Retinal pigment epithelial cell (primary cell): ENCODE measurements at regions not wholly inside any gene's neighbourhood (a gene's known extent, or its start where the extent isn't known, plus 50 kb on each side); places are given as distances from the start of the nearest gene placed in this dataset.
A peak's percentile ranks its signal among the peaks of the same experiment; 100 is the strongest.

Experiments used
- DNase-seq: peaks from one replicate; pipeline ENCODE4 v3.0.0-alpha.2; 2010; ENCODE audit warnings: low read depth
- H3K4me3 ChIP-seq: 2 replicates; pipeline ENCODE4 v1.5.1; 2011; ENCODE audit warnings: mild to moderate bottlenecking, low read length, control low read depth, moderate library complexity
- TF ChIP-seq, protein P1 (sequence below): conservative IDR thresholded peaks from 2 replicates; pipeline ENCODE4 v1.5.1; 2011; ENCODE audit warnings: low read depth, low read length, control low read depth, inconsistent platforms

DNA sequence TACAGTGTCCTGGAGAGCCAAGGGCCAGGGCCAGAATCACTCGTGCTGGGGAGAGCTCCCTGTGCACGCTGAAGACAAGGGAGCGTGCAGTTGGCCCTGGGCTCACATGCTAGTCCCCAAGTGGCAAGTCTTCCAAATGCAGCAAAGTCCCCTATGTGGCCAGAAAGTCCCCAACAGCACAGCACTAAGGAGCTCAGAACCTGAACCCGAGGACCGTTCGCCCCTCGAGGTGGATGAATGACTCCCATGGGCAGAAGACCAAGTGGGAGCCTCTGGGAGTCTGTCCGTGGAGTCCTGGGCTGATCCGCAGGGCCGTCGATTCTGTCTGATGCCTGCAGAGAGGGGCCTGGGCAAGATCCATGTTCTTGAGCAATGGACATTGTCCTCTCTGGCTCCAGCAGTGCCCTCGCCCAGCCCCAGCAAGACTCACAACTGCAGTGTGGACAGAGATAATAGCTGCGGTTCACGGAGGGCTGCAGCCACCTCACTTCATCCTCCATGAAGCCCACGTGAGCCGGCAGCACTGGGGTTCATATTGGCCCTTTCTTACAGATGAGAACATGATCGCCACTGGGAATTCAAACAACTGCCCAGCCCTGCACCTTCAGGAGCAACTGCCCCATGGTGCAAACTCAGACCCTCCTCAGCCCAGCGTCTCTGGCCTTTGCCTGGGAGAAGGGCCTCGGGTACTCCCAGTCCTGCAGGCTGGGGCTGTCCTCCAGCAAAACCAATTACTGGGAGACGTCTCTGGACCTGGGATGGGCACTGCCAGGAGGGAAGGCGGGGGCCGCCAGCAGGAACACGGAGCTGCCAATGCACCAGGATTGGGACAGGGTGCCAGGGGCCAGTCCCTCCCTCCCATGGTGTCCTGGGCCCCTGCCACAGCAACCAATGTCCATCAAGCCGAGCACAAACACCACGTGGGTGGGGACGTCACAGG is 243.7 kb downstream of the NPHP4 start:
- TF ChIP-seq, protein P1, sequence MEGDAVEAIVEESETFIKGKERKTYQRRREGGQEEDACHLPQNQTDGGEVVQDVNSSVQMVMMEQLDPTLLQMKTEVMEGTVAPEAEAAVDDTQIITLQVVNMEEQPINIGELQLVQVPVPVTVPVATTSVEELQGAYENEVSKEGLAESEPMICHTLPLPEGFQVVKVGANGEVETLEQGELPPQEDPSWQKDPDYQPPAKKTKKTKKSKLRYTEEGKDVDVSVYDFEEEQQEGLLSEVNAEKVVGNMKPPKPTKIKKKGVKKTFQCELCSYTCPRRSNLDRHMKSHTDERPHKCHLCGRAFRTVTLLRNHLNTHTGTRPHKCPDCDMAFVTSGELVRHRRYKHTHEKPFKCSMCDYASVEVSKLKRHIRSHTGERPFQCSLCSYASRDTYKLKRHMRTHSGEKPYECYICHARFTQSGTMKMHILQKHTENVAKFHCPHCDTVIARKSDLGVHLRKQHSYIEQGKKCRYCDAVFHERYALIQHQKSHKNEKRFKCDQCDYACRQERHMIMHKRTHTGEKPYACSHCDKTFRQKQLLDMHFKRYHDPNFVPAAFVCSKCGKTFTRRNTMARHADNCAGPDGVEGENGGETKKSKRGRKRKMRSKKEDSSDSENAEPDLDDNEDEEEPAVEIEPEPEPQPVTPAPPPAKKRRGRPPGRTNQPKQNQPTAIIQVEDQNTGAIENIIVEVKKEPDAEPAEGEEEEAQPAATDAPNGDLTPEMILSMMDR, result no peak
- DNase-seq, result no peak
- H3K4me3 ChIP-seq, result no peak overlapping the region

DNA sequence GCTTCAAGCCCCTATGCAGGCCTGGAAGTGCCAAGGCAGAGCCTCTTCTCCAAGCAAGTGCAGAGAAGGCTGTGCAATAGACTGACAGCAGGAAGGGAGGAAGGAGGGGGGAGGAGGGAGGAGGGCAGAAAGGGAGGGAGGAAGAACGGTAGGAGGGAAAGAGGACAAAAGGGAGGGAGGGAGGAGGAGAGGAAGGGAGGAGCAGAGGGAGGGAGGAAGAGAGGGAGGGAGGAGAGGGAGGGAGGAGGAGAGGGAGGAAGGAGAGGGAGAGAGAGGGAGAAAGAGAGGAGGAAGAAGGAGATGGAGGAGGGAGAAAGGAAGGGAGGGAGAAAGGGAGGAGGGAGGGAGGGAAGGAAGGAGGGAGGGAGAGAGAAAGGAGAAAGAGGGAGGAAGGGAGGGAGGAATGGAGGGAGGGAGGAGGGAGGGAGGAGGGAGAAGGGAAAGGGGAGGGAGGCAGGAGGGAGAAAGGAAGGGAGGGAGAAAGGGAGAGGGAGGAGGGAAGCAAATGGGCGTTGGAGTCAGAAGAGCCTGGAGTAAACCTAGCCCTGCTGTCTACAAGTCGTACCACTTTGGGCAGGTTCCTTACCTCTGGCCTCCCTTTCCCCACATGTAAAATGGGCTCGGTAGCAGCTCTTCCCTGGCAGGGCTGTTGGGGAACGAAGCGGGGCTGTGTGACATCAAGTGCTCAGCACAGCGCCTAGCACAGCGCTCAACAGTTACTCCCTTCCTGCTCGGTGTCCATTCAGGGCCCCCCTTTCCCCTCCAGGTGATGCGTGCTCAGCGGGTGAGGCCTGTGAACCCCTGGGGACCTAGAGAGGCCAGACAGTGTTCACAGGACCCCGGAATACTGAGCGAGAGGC is 244.6 kb downstream of the NPHP4 start:
- TF ChIP-seq, protein P1, result no peak
- H3K4me3 ChIP-seq, result no peak overlapping the region
- DNase-seq, result no peak

DNA sequence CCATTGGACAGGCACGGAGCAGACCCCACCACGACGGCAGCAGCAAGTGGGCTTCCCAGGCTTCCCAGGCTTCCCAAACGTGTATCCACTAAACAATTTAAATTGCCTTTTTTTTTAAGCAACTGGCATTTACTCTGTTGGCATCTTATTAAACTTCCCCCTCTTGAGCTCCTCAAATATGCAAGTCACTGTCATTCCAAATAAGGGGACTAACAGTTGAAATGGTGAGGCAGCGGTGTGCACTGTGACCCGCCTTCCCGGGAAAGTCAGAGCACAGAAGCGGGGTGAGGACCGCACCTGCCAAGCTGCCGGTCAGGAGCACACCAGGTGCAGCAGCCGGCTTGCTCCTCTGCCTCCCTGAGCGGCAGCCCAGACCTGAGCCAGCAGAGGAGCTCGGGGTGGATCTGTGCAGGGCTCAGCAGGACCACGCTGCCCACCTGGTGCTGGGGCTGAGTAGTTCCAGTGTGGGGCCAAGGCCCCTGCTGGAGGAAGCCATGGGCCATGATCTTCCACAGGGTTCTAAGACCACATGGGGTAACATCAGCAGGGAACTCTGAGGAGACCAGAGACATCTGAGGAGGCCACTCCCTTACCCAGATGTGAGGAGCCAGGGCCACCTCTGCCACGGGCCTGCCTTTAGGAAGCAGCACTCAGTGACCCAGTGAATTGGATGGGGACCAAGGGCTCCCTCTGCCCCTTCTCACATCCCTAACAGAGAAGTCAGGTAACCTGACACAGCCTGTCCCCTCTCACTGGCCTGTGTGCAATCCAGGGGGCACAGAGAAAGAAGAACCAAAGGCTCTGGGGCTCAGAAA is 245.4 kb downstream of the NPHP4 start:
- no peak for DNase-seq
- TF ChIP-seq, protein P1, result no peak
- no peak overlapping the region for H3K4me3 ChIP-seq

DNA sequence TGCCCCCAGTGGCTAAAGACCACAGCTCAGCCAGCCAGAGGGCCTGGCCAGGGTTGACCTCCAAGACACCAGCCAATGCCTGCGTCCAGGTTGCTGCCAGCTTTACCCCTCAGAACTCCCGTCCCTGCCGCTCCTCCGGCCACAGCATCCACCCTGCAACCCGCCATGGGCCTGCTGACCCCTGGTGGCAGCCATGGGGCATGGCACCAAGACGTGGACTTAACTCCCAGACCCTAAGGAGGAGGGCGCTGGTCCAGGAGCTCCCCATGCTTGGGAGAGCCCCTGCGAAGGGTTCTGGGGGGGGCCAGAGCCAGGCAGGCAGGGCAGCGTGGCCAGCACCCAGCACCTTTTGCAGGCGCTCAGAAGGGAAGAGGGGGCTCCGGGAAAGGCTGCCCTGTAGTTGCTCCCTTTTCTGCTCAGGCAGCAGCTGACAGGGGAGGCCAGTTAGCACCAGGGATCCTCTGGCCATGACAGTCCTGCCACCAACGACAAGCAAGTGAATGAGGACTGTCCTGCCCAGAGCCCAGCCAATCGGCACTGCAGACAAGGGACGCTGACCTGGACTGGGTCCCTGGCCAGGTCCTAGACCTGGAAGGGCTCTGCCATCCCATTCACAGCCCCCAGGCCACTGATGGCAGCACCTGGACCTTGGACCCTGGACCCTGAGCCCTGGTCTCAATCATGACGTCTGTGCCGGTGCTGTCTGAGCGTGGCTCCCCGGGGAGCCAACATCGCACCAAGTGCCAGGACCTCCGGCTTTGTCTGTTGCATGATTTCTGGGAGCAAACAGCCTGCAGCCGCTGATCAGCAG is 246.2 kb downstream of the NPHP4 start:
- TF ChIP-seq, protein P1, result peak; percentile 92
- peak; percentile 1 for DNase-seq
- no peak overlapping the region for H3K4me3 ChIP-seq

DNA sequence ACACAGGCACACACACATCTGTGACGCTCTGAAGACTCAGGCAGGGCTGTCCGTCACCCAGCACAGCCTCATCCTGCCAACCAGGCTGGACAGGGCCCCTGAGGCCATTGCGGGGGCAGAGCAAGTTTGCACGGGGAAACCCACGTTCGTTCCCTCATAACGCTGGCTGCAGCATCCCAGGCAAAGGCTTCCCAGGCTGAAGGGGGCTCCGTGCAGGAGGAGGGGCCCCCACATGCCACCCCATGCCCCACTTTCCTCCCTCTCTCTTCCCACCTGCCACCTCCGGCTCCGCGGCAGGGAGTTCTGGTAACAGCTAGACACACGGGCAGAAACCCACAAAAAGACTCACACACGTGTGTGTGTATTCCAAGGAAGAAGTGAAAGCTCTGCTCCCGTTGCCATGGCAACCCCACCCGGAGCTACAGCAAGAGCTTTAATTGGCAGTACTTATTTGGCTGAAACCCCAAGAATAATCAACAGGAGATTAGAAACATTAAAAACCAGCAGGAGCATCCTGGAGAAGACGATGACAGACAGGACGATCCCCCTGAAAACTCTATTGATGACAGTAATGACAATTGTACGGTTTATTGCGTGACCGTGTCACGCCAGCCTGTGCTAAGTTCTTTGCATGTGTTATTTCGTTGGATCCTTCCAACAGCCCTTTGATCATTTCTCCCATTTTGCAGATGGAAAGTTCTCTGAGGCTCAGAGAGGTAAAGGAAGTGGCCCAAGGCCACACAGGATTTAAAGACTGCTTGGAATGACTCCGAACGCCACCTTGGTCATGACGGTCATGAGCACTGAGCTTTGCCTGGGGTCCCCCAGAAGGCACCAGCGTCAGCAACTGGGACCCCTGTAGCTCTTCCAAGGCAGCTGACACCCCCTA is 247.1 kb downstream of the NPHP4 start:
- TF ChIP-seq, protein P1, result no peak
- no peak overlapping the region for H3K4me3 ChIP-seq
- DNase-seq, result no peak
